Keratinocyte (primary cell): ENCODE measurements at regions not wholly inside any gene's neighbourhood (a gene's known extent, or its start where the extent isn't known, plus 50 kb on each side); places are given as distances from the start of the nearest gene placed in this dataset.

Experiments
- EZH2 ChIP-seq: IDR thresholded peaks from one replicate; pipeline ENCODE4 v1.6.1; 2012; ENCODE audit warnings: inconsistent platforms, mild to moderate bottlenecking, low read length, moderate library complexity
- TF ChIP-seq, protein P1 (sequence below), 3 experiments: IDR thresholded peaks in 1 of 3; conservative IDR thresholded peaks in 1 of 3; optimal IDR thresholded peaks in 1 of 3; 2 replicates in 2 of 3; 3 replicates in 1 of 3; pipeline versions ENCODE3 to v1.5.1; 2011; ENCODE audit warnings: low read length in 3 of 3, mild to moderate bottlenecking in 3 of 3, moderate library complexity in 2 of 3, control low read depth in 1 of 3, inconsistent platforms in 1 of 3; ENCODE audit not compliant: insufficient read depth in 2 of 3; ENCODE audit errors: extremely low read depth in 1 of 3

DNA sequence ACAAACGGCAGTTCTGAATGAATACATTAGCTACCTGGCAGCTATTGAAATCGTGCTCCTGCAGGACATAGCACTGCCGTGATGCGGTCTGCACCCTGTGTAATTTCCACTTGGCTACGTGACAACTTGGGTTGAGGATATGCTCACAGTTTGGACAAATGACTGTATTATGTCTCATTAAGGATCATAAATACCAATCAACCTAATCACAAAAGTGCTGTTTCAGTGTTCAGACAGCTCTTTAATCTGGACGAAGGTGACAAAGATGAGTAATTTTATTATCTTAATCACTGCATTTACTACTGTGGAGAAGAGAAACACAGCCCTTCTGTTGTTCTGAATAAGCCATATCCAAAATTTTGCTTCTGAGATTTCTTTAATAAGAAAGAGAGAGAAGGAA lies 210.8 kb upstream of the PFKP start:
- TF ChIP-seq, protein P1, sequence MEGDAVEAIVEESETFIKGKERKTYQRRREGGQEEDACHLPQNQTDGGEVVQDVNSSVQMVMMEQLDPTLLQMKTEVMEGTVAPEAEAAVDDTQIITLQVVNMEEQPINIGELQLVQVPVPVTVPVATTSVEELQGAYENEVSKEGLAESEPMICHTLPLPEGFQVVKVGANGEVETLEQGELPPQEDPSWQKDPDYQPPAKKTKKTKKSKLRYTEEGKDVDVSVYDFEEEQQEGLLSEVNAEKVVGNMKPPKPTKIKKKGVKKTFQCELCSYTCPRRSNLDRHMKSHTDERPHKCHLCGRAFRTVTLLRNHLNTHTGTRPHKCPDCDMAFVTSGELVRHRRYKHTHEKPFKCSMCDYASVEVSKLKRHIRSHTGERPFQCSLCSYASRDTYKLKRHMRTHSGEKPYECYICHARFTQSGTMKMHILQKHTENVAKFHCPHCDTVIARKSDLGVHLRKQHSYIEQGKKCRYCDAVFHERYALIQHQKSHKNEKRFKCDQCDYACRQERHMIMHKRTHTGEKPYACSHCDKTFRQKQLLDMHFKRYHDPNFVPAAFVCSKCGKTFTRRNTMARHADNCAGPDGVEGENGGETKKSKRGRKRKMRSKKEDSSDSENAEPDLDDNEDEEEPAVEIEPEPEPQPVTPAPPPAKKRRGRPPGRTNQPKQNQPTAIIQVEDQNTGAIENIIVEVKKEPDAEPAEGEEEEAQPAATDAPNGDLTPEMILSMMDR (optimal IDR thresholded peaks at IDR 0.05 in 1 of 3, IDR thresholded peaks at IDR 0.05 in 1 of 3, conservative IDR thresholded peaks at IDR 0.05 in 1 of 3; ENCODE audit: extremely low read depth in 1 of 3, insufficient read depth in 2 of 3, low read length in 3 of 3) = no peak
- no peak for TF ChIP-seq EZH2
